Liver (tissue), 3 donors: ENCODE measurements at regions not wholly inside any gene's neighbourhood (a gene's known extent, or its start where the extent isn't known, plus 50 kb on each side); places are given as distances from the start of the nearest gene placed in this dataset.

ENCODE experiments used
- CTCF ChIP-seq: fragments of 150-350 bp; IDR thresholded peaks from 2 replicates; pipeline ENCODE4 v1.5.1; 2017; ENCODE audit warnings: improper control_type of control experiment, low read depth, low read length; ENCODE audit not compliant: missing input control
- EGR1 ChIP-seq, 2 donors: IDR thresholded peaks; 2 replicates each; pipeline ENCODE4 v1.6.1; 2016 to 2018; ENCODE audit warnings: antibody characterized with exemption in 2 of 2, low read depth in 2 of 2
- GABPA ChIP-seq, 2 donors: IDR thresholded peaks in 1 of 2; conservative IDR thresholded peaks in 1 of 2; 2 replicates each; pipeline ENCODE4 v1.6.1; 2016; ENCODE audit warnings: antibody characterized with exemption in 2 of 2, mild to moderate bottlenecking in 1 of 2, moderate library complexity in 1 of 2
- JUND ChIP-seq, 2 donors: IDR thresholded peaks; 2 replicates each; pipeline ENCODE4 v1.6.1; 2016; ENCODE audit warnings: antibody characterized with exemption in 2 of 2
- RXRA ChIP-seq, 2 donors: IDR thresholded peaks; 2 replicates each; pipeline ENCODE4 v1.6.1; 2017 to 2018; ENCODE audit warnings: antibody characterized with exemption in 2 of 2, mild to moderate bottlenecking in 1 of 2
- TAF1 ChIP-seq: conservative IDR thresholded peaks from 2 replicates; pipeline ENCODE4 v1.6.1; 2016; ENCODE audit warnings: antibody characterized with exemption, mild to moderate bottlenecking
- ZBTB33 ChIP-seq: IDR thresholded peaks from 2 replicates; pipeline ENCODE4 v1.6.1; 2016; ENCODE audit warnings: antibody characterized with exemption
- donor health status: healthy.
- donor health status: healthy.

GRCh38 chr12:24708718-24709117, 240.2 kb downstream of the BCAT1 start:
- TF ChIP-seq EGR1 (IDR thresholded peaks at IDR 0.05; ENCODE audit: low read depth in 2 of 2) (no peak), TAF1 (no peak), GABPA (IDR thresholded peaks at IDR 0.05 in 1 of 2, conservative IDR thresholded peaks at IDR 0.05 in 1 of 2) (no peak), CTCF (no peak), ZBTB33 (no peak), RXRA (IDR thresholded peaks at IDR 0.05) (no peak), JUND (IDR thresholded peaks at IDR 0.05) (no peak)
